Neural progenitor cell (in vitro differentiated cells): ENCODE measurements at regions not wholly inside any gene's neighbourhood (a gene's known extent, or its start where the extent isn't known, plus 50 kb on each side); places are given as distances from the start of the nearest gene placed in this dataset.

Source experiments
- CTCF ChIP-seq: fragments of 200-600 bp; sonication (generic); IDR thresholded peaks from 2 replicates; pipeline ENCODE4 v1.5.1; 2017; ENCODE audit warnings: antibody characterized with exemption, mild to moderate bottlenecking
- EZH2 ChIP-seq: fragments of 200-600 bp; sonication (generic); IDR thresholded peaks from 2 replicates; pipeline ENCODE4 v1.6.1; 2017; ENCODE audit warnings: antibody characterized with exemption, mild to moderate bottlenecking, moderate library complexity

- TF ChIP-seq CTCF, result no peak
- TF ChIP-seq EZH2, result no peak
Measured at GRCh38 chr10:30553018-30553625, 76.4 kb downstream of the LYZL2 start.
